ENCODE measurements at regions not wholly inside any gene's neighbourhood (a gene's known extent, or its start where the extent isn't known, plus 50 kb on each side); places are given as distances from the start of the nearest gene placed in this dataset.

- no peaks in the 10 kb centered on the region for H3K9me2 ChIP-seq (replicated peaks; ENCODE audit: insufficient read depth, low read length)
- no peak overlapping the region for H3K27ac ChIP-seq (ENCODE audit: low read length)
- H3K4me3 ChIP-seq (ENCODE audit: low read length), result no peak overlapping the region
- no peak overlapping the region for H3K4me2 ChIP-seq (ENCODE audit: low read depth, low read length)
- H3K27me3 ChIP-seq (replicated peaks; ENCODE audit: insufficient read depth, low read length), result no peaks in the 10 kb centered on the region
- no peak overlapping the region for H3K9ac ChIP-seq (ENCODE audit: low read length)
- TF ChIP-seq EZH2phosphoT487 (IDR thresholded peaks at IDR 0.05; ENCODE audit: low read length) (no peak), CTCF (IDR thresholded peaks at IDR 0.05; ENCODE audit: low read length) (no peak), EZH2 (optimal IDR thresholded peaks at IDR 0.05; ENCODE audit: low read depth, low read length) (no peak)
- no peaks in the 10 kb centered on the region for H3F3A ChIP-seq (ENCODE audit: insufficient read depth, low read length)
- H2AFZ ChIP-seq (ENCODE audit: low read length), result no peak overlapping the region
- no peaks in the 10 kb centered on the region for H3K9me3 ChIP-seq (replicated peaks; ENCODE audit: insufficient read depth, low read length)
- no peak for DNase-seq
- H3K79me2 ChIP-seq (ENCODE audit: low read length), result no peaks in the 10 kb centered on the region
- H4K20me1 ChIP-seq (ENCODE audit: insufficient read depth, low read length), result no peaks in the 10 kb centered on the region
- no peaks in the 10 kb centered on the region for H3K36me3 ChIP-seq (replicated peaks; ENCODE audit: insufficient read depth, low read length)
- H3K4me1 ChIP-seq (ENCODE audit: low read length), result no peaks in the 10 kb centered on the region
Measured at GRCh38 chr5:61906820-61907219, 399.2 kb upstream of the KIF2A start.

- DNase-seq, result no peak
- no peaks in the 10 kb centered on the region for H3K9me2 ChIP-seq (replicated peaks; ENCODE audit: insufficient read depth, low read length)
- H3K9me3 ChIP-seq (replicated peaks; ENCODE audit: insufficient read depth, low read length), result no peaks in the 10 kb centered on the region
- H3K4me1 ChIP-seq (ENCODE audit: low read length), result no peaks in the 10 kb centered on the region
- no peak overlapping the region for H2AFZ ChIP-seq (ENCODE audit: low read length)
- H3K36me3 ChIP-seq (replicated peaks; ENCODE audit: insufficient read depth, low read length), result no peaks in the 10 kb centered on the region
- H3K27ac ChIP-seq (ENCODE audit: low read length), result no peak overlapping the region
- no peaks in the 10 kb centered on the region for H3K27me3 ChIP-seq (replicated peaks; ENCODE audit: insufficient read depth, low read length)
- H3K4me3 ChIP-seq (ENCODE audit: low read length), result no peak overlapping the region
- TF ChIP-seq CTCF (IDR thresholded peaks at IDR 0.05; ENCODE audit: low read length) (no peak), EZH2 (optimal IDR thresholded peaks at IDR 0.05; ENCODE audit: low read depth, low read length) (no peak)
- H3K9ac ChIP-seq (ENCODE audit: low read length), result no peak overlapping the region
- no peak overlapping the region for H3K4me2 ChIP-seq (ENCODE audit: low read depth, low read length)
- H4K20me1 ChIP-seq (ENCODE audit: insufficient read depth, low read length), result no peaks in the 10 kb centered on the region
- H3K79me2 ChIP-seq (ENCODE audit: low read length), result no peaks in the 10 kb centered on the region
- no peaks in the 10 kb centered on the region for H3F3A ChIP-seq (ENCODE audit: insufficient read depth, low read length)
Measured at GRCh38 chr5:61907995-61908394, 398.0 kb upstream of the KIF2A start.

- TF ChIP-seq CTCF (IDR thresholded peaks at IDR 0.05; ENCODE audit: low read length) (no peak), EZH2 (optimal IDR thresholded peaks at IDR 0.05; ENCODE audit: low read depth, low read length) (no peak), EZH2phosphoT487 (IDR thresholded peaks at IDR 0.05; ENCODE audit: low read length) (no peak)
- Histone ChIP-seq H2AFZ (ENCODE audit: low read length) (no peak overlapping the region), H3K27me3 (replicated peaks; ENCODE audit: insufficient read depth, low read length) (no peaks in the 10 kb centered on the region), H3K4me1 (ENCODE audit: low read length) (no peaks in the 10 kb centered on the region), H3K4me3 (ENCODE audit: low read length) (no peak overlapping the region), H3K9me2 (replicated peaks; ENCODE audit: insufficient read depth, low read length) (no peaks in the 10 kb centered on the region), H4K20me1 (ENCODE audit: insufficient read depth, low read length) (no peaks in the 10 kb centered on the region), H3K79me2 (ENCODE audit: low read length) (no peaks in the 10 kb centered on the region), H3K9ac (ENCODE audit: low read length) (no peak overlapping the region), H3K36me3 (replicated peaks; ENCODE audit: insufficient read depth, low read length) (no peaks in the 10 kb centered on the region), H3F3A (ENCODE audit: insufficient read depth, low read length) (no peaks in the 10 kb centered on the region), H3K9me3 (replicated peaks; ENCODE audit: insufficient read depth, low read length) (no peaks in the 10 kb centered on the region), H3K27ac (ENCODE audit: low read length) (no peak overlapping the region), H3K4me2 (ENCODE audit: low read depth, low read length) (no peak overlapping the region)
- DNase-seq, result no peak
Measured at GRCh38 chr5:61910771-61911170, 395.2 kb upstream of the KIF2A start.
